ENCODE measurements at regions not wholly inside any gene's neighbourhood (a gene's known extent, or its start where the extent isn't known, plus 50 kb on each side); places are given as distances from the start of the nearest gene placed in this dataset.

DNA sequence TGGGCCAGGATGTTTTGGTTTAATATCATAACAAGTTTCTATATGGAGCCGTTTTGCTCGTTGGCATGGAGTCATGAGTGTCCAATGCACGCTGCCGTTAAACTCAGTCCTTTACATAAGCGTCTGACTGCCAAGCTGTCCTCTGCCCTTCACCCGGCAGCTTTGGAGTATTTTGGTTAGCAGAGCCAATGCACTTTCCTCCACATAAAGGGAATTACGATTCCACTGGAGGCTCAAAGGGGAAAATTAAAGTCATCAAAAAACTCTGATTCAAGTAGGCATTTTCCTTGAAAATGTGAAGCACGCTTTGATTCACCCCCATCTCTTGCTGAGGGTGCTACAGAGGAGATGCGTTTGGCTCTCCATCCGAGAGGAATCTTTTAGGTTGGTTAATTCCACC, 144.4 kb upstream of the ARGLU1 start:
- DNase-seq (ENCODE audit: low spot score) (no peak), ATAC-seq (ENCODE audit: insufficient number of reproducible peaks, low FRiP score, low read depth) (no peak)
- no peak for TF ChIP-seq CTCF (IDR thresholded peaks at IDR 0.05)
- H3K36me3 ChIP-seq = no peaks in the 10 kb centered on the region
- no peak overlapping the region for H3K27ac ChIP-seq
- H3K9me3 ChIP-seq = no peaks in the 10 kb centered on the region
- H3K4me1 ChIP-seq (ENCODE audit: control insufficient read depth in 1 of 2, low read depth in 2 of 2) = peaks cover 3 to 16% of the 10 kb centered on the region in 2 donors
- no peaks in the 10 kb centered on the region for H3K27me3 ChIP-seq (replicated peaks; ENCODE audit: insufficient read depth)
- no peak overlapping the region for H3K4me3 ChIP-seq

DNA sequence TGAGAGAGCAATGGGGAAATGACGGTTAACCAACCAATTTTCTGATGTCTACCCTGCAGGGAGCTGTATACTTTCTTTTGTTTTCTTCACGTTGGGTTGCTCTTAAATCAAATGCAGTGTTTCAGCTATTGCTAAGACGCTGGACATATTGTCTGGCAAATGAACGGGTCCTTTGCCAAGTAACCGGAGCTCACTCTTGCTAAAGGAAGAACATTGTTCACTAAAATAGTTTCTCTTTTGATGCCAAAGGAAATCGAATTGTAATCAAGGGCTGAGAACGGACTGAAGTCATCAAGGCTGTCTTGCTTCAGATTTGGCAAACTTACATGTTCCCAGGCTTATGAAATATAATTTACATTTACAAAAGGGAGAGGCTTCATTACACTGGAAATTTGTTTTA, 142.3 kb upstream of the ARGLU1 start:
- Histone ChIP-seq H3K36me3 (no peaks in the 10 kb centered on the region), H3K9me3 (no peaks in the 10 kb centered on the region), H3K4me1 (ENCODE audit: control insufficient read depth in 1 of 2, low read depth in 2 of 2) (peaks cover 3 to 16% of the 10 kb centered on the region in 2 donors), H3K27ac (no peak overlapping the region), H3K27me3 (replicated peaks; ENCODE audit: insufficient read depth) (no peaks in the 10 kb centered on the region), H3K4me3 (peak overlapping the region; percentile 43)
- ATAC-seq (ENCODE audit: insufficient number of reproducible peaks, low FRiP score, low read depth) (no peak), DNase-seq (ENCODE audit: low spot score) (no peak)
- no peak for TF ChIP-seq CTCF (IDR thresholded peaks at IDR 0.05)

GRCh38 chr13:106709522-106709921, 141.6 kb upstream of the ARGLU1 start:
- Histone ChIP-seq H3K4me1 (ENCODE audit: control insufficient read depth in 1 of 2, low read depth in 2 of 2) (peaks cover 3 to 16% of the 10 kb centered on the region in 2 donors), H3K36me3 (no peaks in the 10 kb centered on the region), H3K9me3 (no peaks in the 10 kb centered on the region), H3K4me3 (peak overlapping the region; percentile 43), H3K27me3 (replicated peaks; ENCODE audit: insufficient read depth) (no peaks in the 10 kb centered on the region), H3K27ac (no peak overlapping the region)
- no peak for TF ChIP-seq CTCF (IDR thresholded peaks at IDR 0.05)
- DNase-seq (ENCODE audit: low spot score) (no peak), ATAC-seq (ENCODE audit: insufficient number of reproducible peaks, low FRiP score, low read depth) (peak; percentile 54)

GRCh38 chr13:106702505-106702904, 134.6 kb upstream of the ARGLU1 start:
- no peak for TF ChIP-seq CTCF (IDR thresholded peaks at IDR 0.05)
- ATAC-seq (ENCODE audit: insufficient number of reproducible peaks, low FRiP score, low read depth) (no peak), DNase-seq (ENCODE audit: low spot score) (no peak)
- no peak overlapping the region for H3K27ac ChIP-seq
- H3K36me3 ChIP-seq = no peaks in the 10 kb centered on the region
- H3K27me3 ChIP-seq (replicated peaks; ENCODE audit: insufficient read depth) = no peaks in the 10 kb centered on the region
- no peaks in the 10 kb centered on the region for H3K9me3 ChIP-seq
- H3K4me1 ChIP-seq (ENCODE audit: control insufficient read depth in 1 of 2, low read depth in 2 of 2) = no peaks in the 10 kb centered on the region
- no peak overlapping the region for H3K4me3 ChIP-seq

- DNase-seq (ENCODE audit: low spot score) (no peak), ATAC-seq (ENCODE audit: insufficient number of reproducible peaks, low FRiP score, low read depth) (no peak)
- Histone ChIP-seq H3K36me3 (no peaks in the 10 kb centered on the region), H3K4me1 (ENCODE audit: control insufficient read depth in 1 of 2, low read depth in 2 of 2) (no peaks in the 10 kb centered on the region), H3K27me3 (replicated peaks; ENCODE audit: insufficient read depth) (no peaks in the 10 kb centered on the region), H3K27ac (no peak overlapping the region), H3K9me3 (no peaks in the 10 kb centered on the region), H3K4me3 (no peak overlapping the region)
- no peak for TF ChIP-seq CTCF (IDR thresholded peaks at IDR 0.05)
Measured at GRCh38 chr13:106701771-106702341, 133.9 kb upstream of the ARGLU1 start.
